Lower lobe of right lung (tissue), 2 donors: ENCODE measurements at regions not wholly inside any gene's neighbourhood (a gene's known extent, or its start where the extent isn't known, plus 50 kb on each side); places are given as distances from the start of the nearest gene placed in this dataset.
"Not testable (repeated sequence)": the region's sequence is repeated elsewhere in the genome, so short reads cannot be mapped to it uniquely, and the experiment has no call there.

Source experiments
- ATAC-seq, 2 donors: fragments of 200-7000 bp; cut with Tn5 transposase; one replicate each; pipeline ENCODE4 v1.9.1; 2020 to 2022; ENCODE audit warnings: mild to moderate bottlenecking in 2 of 2, moderate library complexity in 2 of 2
- DNase-seq: peaks from one replicate; pipeline ENCODE4 v3.0.0-alpha.2; 2020
- H3K27ac ChIP-seq: fragments of 200-600 bp; one replicate; pipeline ENCODE4 v1.8.0; 2022
- H3K27me3 ChIP-seq: fragments of 200-600 bp; one replicate; pipeline ENCODE4 v1.8.0; 2022; ENCODE audit warnings: low read depth
- H3K36me3 ChIP-seq: fragments of 200-600 bp; one replicate; pipeline ENCODE4 v1.8.0; 2022; ENCODE audit warnings: mild to moderate bottlenecking
- H3K4me1 ChIP-seq: fragments of 200-600 bp; one replicate; pipeline ENCODE4 v1.8.0; 2022
- H3K4me3 ChIP-seq: fragments of 200-600 bp; one replicate; pipeline ENCODE4 v1.8.0; 2022; ENCODE audit warnings: mild to moderate bottlenecking
- H3K9me3 ChIP-seq: fragments of 200-600 bp; one replicate; pipeline ENCODE4 v1.8.0; 2022
- intact Hi-C: fragments of 100-400 bp; cut with DNase I; formaldehyde crosslinking; loops from one replicate; pipeline ENCODE4 v1.11.0; 2022
- TF ChIP-seq, protein P1 (sequence below): fragments of 200-600 bp; IDR thresholded peaks from one replicate; pipeline ENCODE4 v1.8.0; 2022; ENCODE audit warnings: antibody characterized with exemption, mild to moderate bottlenecking
- donor health status: DM: no; HTN: yes; CAD: no; lungs with severe emphysema.

DNA sequence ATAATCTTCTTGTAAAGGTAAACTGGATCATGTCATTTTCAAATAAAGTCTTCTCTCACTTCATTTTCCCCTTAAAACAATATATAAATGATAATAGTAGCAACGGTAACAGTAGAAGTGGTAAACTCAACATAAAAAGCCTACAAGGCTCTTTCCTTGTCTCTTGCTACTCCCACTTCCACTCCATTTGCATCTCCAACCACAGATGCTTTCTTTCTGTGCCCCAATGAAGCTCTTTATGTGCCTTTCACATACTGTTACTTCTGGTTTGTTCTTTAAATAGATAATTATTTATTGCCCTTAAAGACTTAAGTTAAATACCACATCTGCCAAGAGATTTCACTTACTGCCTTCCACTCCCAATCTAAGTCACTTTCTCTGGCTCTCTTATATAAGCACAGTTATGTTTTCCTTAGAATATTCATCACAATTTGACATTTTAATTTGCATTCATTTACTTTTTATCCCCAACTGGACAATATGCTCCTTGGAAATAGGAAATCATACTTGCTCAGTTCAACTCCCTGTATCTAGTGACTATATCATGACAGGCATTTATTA, 149.9 kb downstream of the CRPPA start:
- no peaks in the 10 kb centered on the region for H3K36me3 ChIP-seq
- H3K9me3 ChIP-seq, result no peaks in the 10 kb centered on the region
- no peak overlapping the region for H3K27ac ChIP-seq
- no peaks in the 10 kb centered on the region for H3K27me3 ChIP-seq
- no peaks in the 10 kb centered on the region for H3K4me1 ChIP-seq
- ATAC-seq (no peak), DNase-seq (no peak)
- H3K4me3 ChIP-seq, result no peak overlapping the region
- intact Hi-C loops, result no loop called here
- TF ChIP-seq, protein P1, sequence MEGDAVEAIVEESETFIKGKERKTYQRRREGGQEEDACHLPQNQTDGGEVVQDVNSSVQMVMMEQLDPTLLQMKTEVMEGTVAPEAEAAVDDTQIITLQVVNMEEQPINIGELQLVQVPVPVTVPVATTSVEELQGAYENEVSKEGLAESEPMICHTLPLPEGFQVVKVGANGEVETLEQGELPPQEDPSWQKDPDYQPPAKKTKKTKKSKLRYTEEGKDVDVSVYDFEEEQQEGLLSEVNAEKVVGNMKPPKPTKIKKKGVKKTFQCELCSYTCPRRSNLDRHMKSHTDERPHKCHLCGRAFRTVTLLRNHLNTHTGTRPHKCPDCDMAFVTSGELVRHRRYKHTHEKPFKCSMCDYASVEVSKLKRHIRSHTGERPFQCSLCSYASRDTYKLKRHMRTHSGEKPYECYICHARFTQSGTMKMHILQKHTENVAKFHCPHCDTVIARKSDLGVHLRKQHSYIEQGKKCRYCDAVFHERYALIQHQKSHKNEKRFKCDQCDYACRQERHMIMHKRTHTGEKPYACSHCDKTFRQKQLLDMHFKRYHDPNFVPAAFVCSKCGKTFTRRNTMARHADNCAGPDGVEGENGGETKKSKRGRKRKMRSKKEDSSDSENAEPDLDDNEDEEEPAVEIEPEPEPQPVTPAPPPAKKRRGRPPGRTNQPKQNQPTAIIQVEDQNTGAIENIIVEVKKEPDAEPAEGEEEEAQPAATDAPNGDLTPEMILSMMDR, result no peak

DNA sequence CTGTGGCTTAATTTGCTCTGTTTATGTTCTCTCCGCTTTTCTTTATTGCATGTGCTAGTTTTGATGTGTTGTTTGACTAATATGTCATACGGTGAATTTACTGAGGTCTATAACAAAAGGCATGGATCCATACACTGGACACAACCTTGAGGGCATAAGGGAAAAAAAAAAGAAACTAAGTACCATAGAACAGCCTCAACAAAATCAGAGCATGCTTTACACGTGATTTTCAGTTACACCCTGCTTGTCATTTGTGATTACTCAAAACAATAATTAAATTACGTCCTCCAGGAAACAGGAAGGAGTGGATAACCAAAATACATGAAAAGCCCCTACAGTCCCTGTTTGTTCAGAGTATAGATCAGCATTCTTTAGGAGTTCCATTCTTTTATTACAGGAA, 150.5 kb downstream of the CRPPA start:
- Histone ChIP-seq H3K36me3 (no peaks in the 10 kb centered on the region), H3K27me3 (no peaks in the 10 kb centered on the region), H3K4me1 (no peaks in the 10 kb centered on the region), H3K27ac (no peak overlapping the region), H3K9me3 (no peaks in the 10 kb centered on the region), H3K4me3 (no peak overlapping the region)
- ATAC-seq, result no peak
- DNase-seq, result no peak
- intact Hi-C loops, result no loop called here
- TF ChIP-seq, protein P1, result no peak

DNA sequence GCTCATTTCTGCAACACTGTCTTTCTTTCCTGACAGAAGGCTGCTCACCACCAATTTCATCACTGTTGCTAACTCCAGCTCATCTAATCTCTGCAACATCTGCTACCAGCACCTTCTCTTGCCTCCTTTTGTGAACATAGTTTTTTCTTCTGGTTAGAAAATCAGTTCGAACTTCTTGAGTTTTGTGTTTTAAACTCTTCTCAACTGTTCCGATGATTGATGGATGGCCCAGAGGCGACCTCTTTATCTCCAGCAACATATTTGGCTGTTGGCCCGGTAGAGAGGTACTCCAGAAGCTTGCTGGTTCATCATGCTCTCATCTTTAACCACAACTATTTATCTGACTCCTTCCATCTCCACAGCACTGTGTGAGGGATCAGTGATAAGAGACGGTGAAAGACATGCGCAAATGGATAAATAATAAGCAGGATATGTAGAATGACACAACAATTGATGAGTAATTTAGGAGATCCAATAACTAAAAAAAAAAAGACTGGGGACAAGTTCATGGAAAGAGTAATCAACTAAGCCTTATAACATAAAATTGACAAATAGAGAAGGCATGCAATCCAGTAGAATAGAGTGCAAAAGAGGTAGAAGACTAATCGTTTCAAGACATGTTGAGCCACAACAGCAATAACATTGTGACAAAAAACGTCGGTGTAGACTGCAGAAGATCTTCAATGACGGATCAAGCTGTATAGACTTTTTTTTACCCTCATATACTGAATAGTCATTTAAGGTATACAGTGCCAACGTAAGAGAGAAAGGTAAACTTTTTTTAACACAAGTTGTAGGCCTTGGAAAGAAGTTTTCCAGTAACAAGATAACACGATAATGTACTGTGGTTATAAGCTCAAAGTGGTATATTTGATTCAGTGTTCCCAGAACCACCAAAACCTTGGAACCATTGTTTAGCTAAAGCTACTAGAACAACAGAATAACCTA, 152.2 kb downstream of the CRPPA start:
- H3K9me3 ChIP-seq, result no peaks in the 10 kb centered on the region
- no peaks in the 10 kb centered on the region for H3K4me1 ChIP-seq
- H3K4me3 ChIP-seq, result no peak overlapping the region
- intact Hi-C loops, result no loop called here
- ATAC-seq, result peak in 1 of 2 donors; percentile 43
- no peaks in the 10 kb centered on the region for H3K27me3 ChIP-seq
- H3K27ac ChIP-seq, result no peak overlapping the region
- no peak for DNase-seq
- H3K36me3 ChIP-seq, result no peaks in the 10 kb centered on the region
- TF ChIP-seq, protein P1, result no peak

DNA sequence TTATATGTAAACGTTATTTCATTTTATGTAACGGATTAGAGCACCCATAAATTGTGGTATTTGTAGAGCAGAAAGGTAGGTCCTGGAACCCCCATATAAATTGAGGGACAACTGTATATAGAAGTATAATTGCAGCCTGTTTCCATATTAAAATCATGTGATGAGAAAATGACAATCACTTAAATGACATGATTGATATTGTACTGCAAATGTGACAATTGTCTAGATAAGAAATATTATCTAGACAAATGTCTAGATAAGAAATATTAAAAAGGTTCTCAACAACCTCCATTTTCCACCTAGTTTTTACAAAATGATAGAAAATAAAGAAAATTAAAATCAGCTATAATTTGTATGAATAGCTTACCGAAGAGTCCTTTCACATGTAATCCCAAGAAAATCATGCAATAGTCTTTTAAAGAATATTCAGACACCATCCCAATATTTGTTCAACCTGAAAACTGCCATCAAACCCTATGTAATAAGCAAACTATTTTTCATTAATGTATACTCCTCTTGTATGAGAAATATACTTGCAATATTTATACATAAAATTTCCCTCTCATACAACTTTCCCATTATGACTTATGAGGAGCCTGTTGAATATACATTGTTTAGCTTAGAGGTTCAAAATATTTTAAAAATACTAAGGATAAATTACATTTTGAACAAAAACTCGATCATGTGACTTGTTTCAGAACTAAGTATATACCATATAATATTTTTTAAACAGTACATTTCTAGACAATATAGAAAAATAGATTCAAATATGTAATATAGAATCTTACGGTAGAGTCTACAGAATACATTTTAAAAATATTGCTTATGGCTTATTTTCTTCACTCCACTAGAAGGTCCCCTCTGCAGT, 153.2 kb downstream of the CRPPA start:
- Histone ChIP-seq H3K9me3 (no peaks in the 10 kb centered on the region), H3K36me3 (no peaks in the 10 kb centered on the region), H3K4me1 (no peaks in the 10 kb centered on the region), H3K4me3 (no peak overlapping the region), H3K27ac (no peak overlapping the region), H3K27me3 (no peaks in the 10 kb centered on the region)
- ATAC-seq (no peak), DNase-seq (no peak)
- TF ChIP-seq, protein P1, result no peak
- intact Hi-C loops, result no loop called here

DNA sequence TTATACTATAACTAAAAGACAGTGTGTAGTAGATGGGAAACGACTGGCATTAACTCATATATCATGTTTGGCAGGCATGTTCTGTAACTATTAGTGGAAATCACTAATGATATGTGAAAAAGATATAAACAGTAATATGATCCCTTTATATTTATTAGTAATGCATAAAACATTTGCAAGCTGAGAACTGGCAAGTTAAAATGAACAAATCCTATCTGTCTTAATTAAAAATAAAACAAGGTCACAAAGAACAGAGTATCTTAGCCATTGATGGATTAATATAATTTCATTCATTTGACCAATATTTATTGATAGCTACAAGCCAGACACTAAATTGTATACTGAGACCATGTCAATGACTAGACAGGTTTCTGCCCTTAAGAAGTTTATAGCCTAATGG, 154.5 kb downstream of the CRPPA start:
- TF ChIP-seq, protein P1, result no peak
- no peak for DNase-seq
- intact Hi-C loops, result no loop called here

DNA sequence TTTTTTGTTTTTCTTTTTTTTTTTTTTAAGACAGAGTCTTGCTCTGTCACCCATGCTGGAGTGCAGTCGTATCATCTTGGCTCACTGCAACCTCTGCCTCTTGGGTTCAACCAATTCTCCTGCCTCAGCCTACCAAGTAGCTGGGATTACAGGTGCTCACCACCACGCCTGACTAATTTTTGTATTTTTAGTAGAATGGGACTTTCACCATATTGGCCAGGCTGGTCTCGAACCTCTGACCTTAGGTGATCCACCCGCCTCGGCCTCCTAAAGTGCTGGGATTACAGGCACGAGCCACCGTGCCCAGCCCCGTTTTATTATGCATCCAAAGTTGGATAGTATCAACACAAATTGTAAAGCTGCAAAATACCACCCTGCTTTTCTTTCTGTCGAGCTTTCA, 154.9 kb downstream of the CRPPA start:
- ATAC-seq, H3K36me3 ChIP-seq, H3K9me3 ChIP-seq, DNase-seq, H3K4me3 ChIP-seq, H3K4me1 ChIP-seq, H3K27ac ChIP-seq, intact Hi-C loops, H3K27me3 ChIP-seq: not testable (repeated sequence)

More for the DNA sequence above, 154.5 kb downstream of the CRPPA start:
- Histone ChIP-seq H3K27me3 (no peaks in the 10 kb centered on the region), H3K27ac (no peak overlapping the region), H3K4me3 (no peak overlapping the region), H3K36me3 (no peaks in the 10 kb centered on the region), H3K9me3 (no peaks in the 10 kb centered on the region), H3K4me1 (no peaks in the 10 kb centered on the region)
- no peak for ATAC-seq
